Fibroblast of pulmonary artery (primary cell): ENCODE measurements at regions not wholly inside any gene's neighbourhood (a gene's known extent, or its start where the extent isn't known, plus 50 kb on each side); places are given as distances from the start of the nearest gene placed in this dataset.

Source experiments
- DNase-seq: peaks from one replicate; pipeline ENCODE4 v3.0.0-alpha.2; 2010; ENCODE audit warnings: low read depth
- H3K4me3 ChIP-seq: replicated peaks from 2 replicates; pipeline ENCODE4 v1.5.1; 2011; ENCODE audit warnings: low read depth, mild to moderate bottlenecking, control low read depth, low read length, moderate library complexity
- CTCF ChIP-seq: IDR thresholded peaks from 2 replicates; pipeline ENCODE4 v1.5.1; 2011; ENCODE audit warnings: mild to moderate bottlenecking, control low read depth, low read length, inconsistent platforms; ENCODE audit errors: missing control alignments

- no peak overlapping the region for H3K4me3 ChIP-seq
- TF ChIP-seq CTCF, result no peak
- no peak for DNase-seq
Observed at GRCh38 chrY:18989356-18989755, 215.8 kb upstream of the HSFY2 start.

GRCh38 chrY:18966001-18966400 is 192.5 kb upstream of the HSFY2 start:
- no peak for TF ChIP-seq CTCF
- no peak for DNase-seq
- no peak overlapping the region for H3K4me3 ChIP-seq

GRCh38 chrY:18958846-18959245 is 185.3 kb upstream of the HSFY2 start:
- no peak overlapping the region for H3K4me3 ChIP-seq
- no peak for TF ChIP-seq CTCF
- DNase-seq, result peak; percentile 48

- peak; percentile 4 for TF ChIP-seq CTCF
- no peak overlapping the region for H3K4me3 ChIP-seq
- peak; percentile 16 for DNase-seq
Observed at GRCh38 chrY:18951657-18952435, 178.3 kb upstream of the HSFY2 start.

- TF ChIP-seq CTCF, result no peak
- H3K4me3 ChIP-seq, result no peak overlapping the region
- DNase-seq, result no peak
Observed at GRCh38 chrY:18951019-18951418, 177.5 kb upstream of the HSFY2 start.

- no peak for TF ChIP-seq CTCF
- H3K4me3 ChIP-seq, result no peak overlapping the region
- no peak for DNase-seq
Observed at GRCh38 chrY:18936831-18937230, 163.3 kb upstream of the HSFY2 start.

GRCh38 chrY:18919256-18919655 is 145.7 kb upstream of the HSFY2 start:
- TF ChIP-seq CTCF, result no peak
- no peak overlapping the region for H3K4me3 ChIP-seq
- no peak for DNase-seq
